SK-N-SH treated with all-trans-retinoic acid at 6 μM for 48 hours (cell line): ENCODE measurements at regions not wholly inside any gene's neighbourhood (a gene's known extent, or its start where the extent isn't known, plus 50 kb on each side); places are given as distances from the start of the nearest gene placed in this dataset.

Experiments
- ATAC-seq: fragments of 200-7000 bp; cut with Tn5 transposase; 3 replicates; pipeline ENCODE4 v1.9.1; 2020; ENCODE audit warnings: mild to moderate bottlenecking, moderate library complexity
- ARNTL ChIP-seq: fragments of 450-650 bp; formaldehyde crosslinking; IDR thresholded peaks from 2 replicates; pipeline ENCODE4 v1.5.0; 2020; ENCODE audit warnings: low read depth, mild to moderate bottlenecking, moderate library complexity, borderline replicate concordance
- BACH2 ChIP-seq: fragments of 250-450 bp; sonication (Bioruptor Pico); IDR thresholded peaks from 2 replicates; pipeline ENCODE4 v1.9.0; 2021; ENCODE audit warnings: mild to moderate bottlenecking, borderline replicate concordance
- CSDC2 ChIP-seq: fragments of 250-450 bp; sonication (Bioruptor Pico); IDR thresholded peaks from 2 replicates; pipeline ENCODE4 v1.5.0; 2020; ENCODE audit warnings: mild to moderate bottlenecking, moderate library complexity
- ESRRG ChIP-seq: fragments of 250-450 bp; sonication (Bioruptor Pico); IDR thresholded peaks from 2 replicates; pipeline ENCODE4 v1.6.1; 2021; ENCODE audit warnings: mild to moderate bottlenecking
- ISL1 ChIP-seq: fragments of 250-450 bp; sonication (Bioruptor Pico); IDR thresholded peaks from 2 replicates; pipeline ENCODE4 v2.1.2; 2022; ENCODE audit warnings: mild to moderate bottlenecking, moderate library complexity
- OSR1 ChIP-seq: fragments of 250-450 bp; sonication (Bioruptor Pico); IDR thresholded peaks from 2 replicates; pipeline ENCODE4 v1.8.0; 2022; ENCODE audit warnings: moderate library complexity, mild to moderate bottlenecking, inconsistent platforms
- PPARA ChIP-seq: fragments of 250-450 bp; sonication (Bioruptor Pico); IDR thresholded peaks from 2 replicates; pipeline ENCODE4 v1.5.0; 2020; ENCODE audit warnings: mild to moderate bottlenecking, borderline replicate concordance
- RARB ChIP-seq: fragments of 250-450 bp; sonication (Bioruptor Pico); IDR thresholded peaks from 2 replicates; pipeline ENCODE4 v1.8.0; 2021; ENCODE audit warnings: mild to moderate bottlenecking, moderate library complexity
- ZC3H10 ChIP-seq: fragments of 250-450 bp; sonication (Bioruptor Pico); IDR thresholded peaks from 2 replicates; pipeline ENCODE4 v1.5.1; 2021; ENCODE audit warnings: mild to moderate bottlenecking, moderate library complexity
- ZFP30 ChIP-seq: fragments of 450-650 bp; formaldehyde crosslinking; IDR thresholded peaks from 2 replicates; pipeline ENCODE4 v1.5.0; 2022; ENCODE audit warnings: mild to moderate bottlenecking, moderate library complexity
- ZNF565 ChIP-seq: fragments of 450-650 bp; formaldehyde crosslinking; conservative IDR thresholded peaks from 2 replicates; pipeline ENCODE4 v1.5.0; 2020; ENCODE audit warnings: low read depth, mild to moderate bottlenecking, moderate library complexity
- ZNF70 ChIP-seq: fragments of 450-650 bp; formaldehyde crosslinking; IDR thresholded peaks from 2 replicates; pipeline ENCODE4 v1.5.0; 2020; ENCODE audit warnings: mild to moderate bottlenecking, moderate library complexity
- ZNF8 ChIP-seq: fragments of 450-650 bp; formaldehyde crosslinking; IDR thresholded peaks from 2 replicates; pipeline ENCODE4 v1.5.0; 2020; ENCODE audit warnings: mild to moderate bottlenecking, moderate library complexity
- TF ChIP-seq, protein P1 (sequence below): fragments of 250-450 bp; sonication (Bioruptor Pico); IDR thresholded peaks from 2 replicates; pipeline ENCODE4 v1.5.0; 2020; ENCODE audit warnings: mild to moderate bottlenecking, moderate library complexity
- TF ChIP-seq, protein P2 (sequence below): fragments of 250-450 bp; sonication (Bioruptor Pico); IDR thresholded peaks from 2 replicates; pipeline ENCODE4 v1.8.0; 2020; ENCODE audit warnings: mild to moderate bottlenecking, moderate library complexity, borderline replicate concordance
- TF ChIP-seq, protein P3 (sequence below): fragments of 250-450 bp; sonication (Bioruptor Pico); IDR thresholded peaks from 2 replicates; pipeline ENCODE4 v1.8.0; 2021; ENCODE audit warnings: low read depth, mild to moderate bottlenecking, moderate library complexity, borderline replicate concordance
- TF ChIP-seq, protein P4 (sequence below): fragments of 250-450 bp; sonication (Bioruptor Pico); IDR thresholded peaks from 2 replicates; pipeline ENCODE4 v1.5.1; 2021; ENCODE audit warnings: mild to moderate bottlenecking, moderate library complexity
- TF ChIP-seq, protein P5 (sequence below): fragments of 250-450 bp; sonication (Bioruptor Pico); IDR thresholded peaks from 2 replicates; pipeline ENCODE4 v1.5.1; 2020; ENCODE audit warnings: low read depth, mild to moderate bottlenecking, moderate library complexity

DNA sequence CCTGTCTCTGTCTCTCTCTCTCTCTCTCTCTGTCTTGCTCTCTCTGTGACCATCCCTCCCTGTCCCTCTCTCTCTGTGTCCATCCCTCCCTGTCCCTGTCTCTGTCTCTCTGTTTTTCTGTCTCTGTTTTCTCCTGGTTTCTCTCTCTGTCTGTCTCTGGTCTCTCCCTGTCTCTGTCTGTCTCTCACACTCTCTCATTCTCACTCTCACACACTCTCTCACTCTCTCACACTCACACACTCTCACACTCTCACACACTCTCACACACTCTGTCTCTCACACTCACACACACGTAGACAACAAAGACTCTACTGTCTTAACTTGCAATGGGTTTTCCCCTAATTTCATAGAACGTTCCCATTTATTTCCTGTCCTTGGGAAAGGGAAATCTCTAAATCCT lies 299.5 kb downstream of the FOXL1 start:
- no peak for ATAC-seq
- TF ChIP-seq ZFP30 (CRISPR knock-in tag) (no peak), CSDC2 (no peak), BACH2 (CRISPR knock-in tag) (no peak), OSR1 (CRISPR knock-in tag) (no peak), ESRRG (CRISPR knock-in tag) (no peak), ARNTL (no peak), ZNF8 (CRISPR knock-in tag) (no peak), ISL1 (no peak)
- TF ChIP-seq, protein P1, sequence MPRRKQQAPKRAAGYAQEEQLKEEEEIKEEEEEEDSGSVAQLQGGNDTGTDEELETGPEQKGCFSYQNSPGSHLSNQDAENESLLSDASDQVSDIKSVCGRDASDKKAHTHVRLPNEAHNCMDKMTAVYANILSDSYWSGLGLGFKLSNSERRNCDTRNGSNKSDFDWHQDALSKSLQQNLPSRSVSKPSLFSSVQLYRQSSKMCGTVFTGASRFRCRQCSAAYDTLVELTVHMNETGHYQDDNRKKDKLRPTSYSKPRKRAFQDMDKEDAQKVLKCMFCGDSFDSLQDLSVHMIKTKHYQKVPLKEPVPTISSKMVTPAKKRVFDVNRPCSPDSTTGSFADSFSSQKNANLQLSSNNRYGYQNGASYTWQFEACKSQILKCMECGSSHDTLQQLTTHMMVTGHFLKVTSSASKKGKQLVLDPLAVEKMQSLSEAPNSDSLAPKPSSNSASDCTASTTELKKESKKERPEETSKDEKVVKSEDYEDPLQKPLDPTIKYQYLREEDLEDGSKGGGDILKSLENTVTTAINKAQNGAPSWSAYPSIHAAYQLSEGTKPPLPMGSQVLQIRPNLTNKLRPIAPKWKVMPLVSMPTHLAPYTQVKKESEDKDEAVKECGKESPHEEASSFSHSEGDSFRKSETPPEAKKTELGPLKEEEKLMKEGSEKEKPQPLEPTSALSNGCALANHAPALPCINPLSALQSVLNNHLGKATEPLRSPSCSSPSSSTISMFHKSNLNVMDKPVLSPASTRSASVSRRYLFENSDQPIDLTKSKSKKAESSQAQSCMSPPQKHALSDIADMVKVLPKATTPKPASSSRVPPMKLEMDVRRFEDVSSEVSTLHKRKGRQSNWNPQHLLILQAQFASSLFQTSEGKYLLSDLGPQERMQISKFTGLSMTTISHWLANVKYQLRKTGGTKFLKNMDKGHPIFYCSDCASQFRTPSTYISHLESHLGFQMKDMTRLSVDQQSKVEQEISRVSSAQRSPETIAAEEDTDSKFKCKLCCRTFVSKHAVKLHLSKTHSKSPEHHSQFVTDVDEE (CRISPR knock-in tag), result no peak
- TF ChIP-seq, protein P2, sequence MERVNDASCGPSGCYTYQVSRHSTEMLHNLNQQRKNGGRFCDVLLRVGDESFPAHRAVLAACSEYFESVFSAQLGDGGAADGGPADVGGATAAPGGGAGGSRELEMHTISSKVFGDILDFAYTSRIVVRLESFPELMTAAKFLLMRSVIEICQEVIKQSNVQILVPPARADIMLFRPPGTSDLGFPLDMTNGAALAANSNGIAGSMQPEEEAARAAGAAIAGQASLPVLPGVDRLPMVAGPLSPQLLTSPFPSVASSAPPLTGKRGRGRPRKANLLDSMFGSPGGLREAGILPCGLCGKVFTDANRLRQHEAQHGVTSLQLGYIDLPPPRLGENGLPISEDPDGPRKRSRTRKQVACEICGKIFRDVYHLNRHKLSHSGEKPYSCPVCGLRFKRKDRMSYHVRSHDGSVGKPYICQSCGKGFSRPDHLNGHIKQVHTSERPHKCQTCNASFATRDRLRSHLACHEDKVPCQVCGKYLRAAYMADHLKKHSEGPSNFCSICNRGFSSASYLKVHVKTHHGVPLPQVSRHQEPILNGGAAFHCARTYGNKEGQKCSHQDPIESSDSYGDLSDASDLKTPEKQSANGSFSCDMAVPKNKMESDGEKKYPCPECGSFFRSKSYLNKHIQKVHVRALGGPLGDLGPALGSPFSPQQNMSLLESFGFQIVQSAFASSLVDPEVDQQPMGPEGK (CRISPR knock-in tag), result no peak
- TF ChIP-seq, protein P3, sequence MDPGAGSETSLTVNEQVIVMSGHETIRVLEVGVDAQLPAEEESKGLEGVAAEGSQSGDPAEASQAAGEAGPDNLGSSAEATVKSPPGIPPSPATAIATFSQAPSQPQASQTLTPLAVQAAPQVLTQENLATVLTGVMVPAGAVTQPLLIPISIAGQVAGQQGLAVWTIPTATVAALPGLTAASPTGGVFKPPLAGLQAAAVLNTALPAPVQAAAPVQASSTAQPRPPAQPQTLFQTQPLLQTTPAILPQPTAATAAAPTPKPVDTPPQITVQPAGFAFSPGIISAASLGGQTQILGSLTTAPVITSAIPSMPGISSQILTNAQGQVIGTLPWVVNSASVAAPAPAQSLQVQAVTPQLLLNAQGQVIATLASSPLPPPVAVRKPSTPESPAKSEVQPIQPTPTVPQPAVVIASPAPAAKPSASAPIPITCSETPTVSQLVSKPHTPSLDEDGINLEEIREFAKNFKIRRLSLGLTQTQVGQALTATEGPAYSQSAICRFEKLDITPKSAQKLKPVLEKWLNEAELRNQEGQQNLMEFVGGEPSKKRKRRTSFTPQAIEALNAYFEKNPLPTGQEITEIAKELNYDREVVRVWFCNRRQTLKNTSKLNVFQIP (CRISPR knock-in tag), result no peak

DNA sequence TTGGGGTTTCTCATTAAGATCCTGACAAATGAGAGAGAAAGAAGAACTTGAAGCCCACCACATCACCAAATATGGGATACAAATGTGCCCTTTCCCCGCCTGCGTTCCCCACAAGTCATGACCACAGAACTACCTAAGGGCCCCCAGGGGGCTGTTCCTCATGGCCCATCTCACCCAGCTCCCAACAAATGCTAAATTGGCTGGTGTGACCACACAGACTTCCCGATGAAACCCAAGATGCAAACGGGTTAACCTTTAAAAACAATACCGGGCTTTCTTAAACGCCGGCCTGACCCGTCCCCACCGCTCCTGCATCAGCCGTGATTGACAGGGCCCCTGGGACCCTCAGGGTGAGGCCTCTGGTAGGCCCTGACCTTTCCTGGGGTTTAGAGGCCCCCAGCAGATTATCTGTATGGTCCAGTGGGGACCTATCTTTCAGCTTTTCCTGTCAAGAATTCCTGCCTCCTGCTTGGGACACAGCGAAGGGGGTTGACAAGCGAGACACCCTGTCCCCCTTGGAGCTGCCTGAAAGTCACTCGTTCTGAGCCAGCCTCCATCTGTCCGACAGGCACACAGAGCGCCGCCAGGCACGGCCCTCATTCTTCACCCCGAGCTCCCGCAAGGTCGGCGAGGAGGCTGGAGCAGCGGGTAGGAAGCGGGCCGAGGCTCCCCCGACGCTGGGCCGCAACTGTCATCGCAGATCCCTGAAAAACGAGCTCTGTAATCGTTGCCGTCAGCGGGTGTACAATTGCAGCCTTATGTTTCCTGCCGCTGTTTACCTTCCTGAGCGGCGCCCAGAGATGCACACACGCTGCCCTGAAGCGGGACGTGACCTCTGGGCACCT lies 300.1 kb downstream of the FOXL1 start:
- no peak for ATAC-seq
- TF ChIP-seq, protein P4, sequence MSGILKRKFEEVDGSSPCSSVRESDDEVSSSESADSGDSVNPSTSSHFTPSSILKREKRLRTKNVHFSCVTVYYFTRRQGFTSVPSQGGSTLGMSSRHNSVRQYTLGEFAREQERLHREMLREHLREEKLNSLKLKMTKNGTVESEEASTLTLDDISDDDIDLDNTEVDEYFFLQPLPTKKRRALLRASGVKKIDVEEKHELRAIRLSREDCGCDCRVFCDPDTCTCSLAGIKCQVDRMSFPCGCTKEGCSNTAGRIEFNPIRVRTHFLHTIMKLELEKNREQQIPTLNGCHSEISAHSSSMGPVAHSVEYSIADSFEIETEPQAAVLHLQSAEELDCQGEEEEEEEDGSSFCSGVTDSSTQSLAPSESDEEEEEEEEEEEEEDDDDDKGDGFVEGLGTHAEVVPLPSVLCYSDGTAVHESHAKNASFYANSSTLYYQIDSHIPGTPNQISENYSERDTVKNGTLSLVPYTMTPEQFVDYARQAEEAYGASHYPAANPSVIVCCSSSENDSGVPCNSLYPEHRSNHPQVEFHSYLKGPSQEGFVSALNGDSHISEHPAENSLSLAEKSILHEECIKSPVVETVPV (CRISPR knock-in tag), result no peak
- TF ChIP-seq ZNF8 (CRISPR knock-in tag) (no peak), OSR1 (CRISPR knock-in tag) (no peak), ESRRG (CRISPR knock-in tag) (no peak), RARB (CRISPR knock-in tag) (no peak), ZNF70 (CRISPR knock-in tag) (no peak), ISL1 (no peak), ARNTL (no peak), BACH2 (CRISPR knock-in tag) (no peak), PPARA (CRISPR knock-in tag) (no peak), ZC3H10 (CRISPR knock-in tag) (no peak), ZNF565 (CRISPR knock-in tag) (no peak)
- TF ChIP-seq, protein P1 (CRISPR knock-in tag), result no peak
- TF ChIP-seq, protein P5, sequence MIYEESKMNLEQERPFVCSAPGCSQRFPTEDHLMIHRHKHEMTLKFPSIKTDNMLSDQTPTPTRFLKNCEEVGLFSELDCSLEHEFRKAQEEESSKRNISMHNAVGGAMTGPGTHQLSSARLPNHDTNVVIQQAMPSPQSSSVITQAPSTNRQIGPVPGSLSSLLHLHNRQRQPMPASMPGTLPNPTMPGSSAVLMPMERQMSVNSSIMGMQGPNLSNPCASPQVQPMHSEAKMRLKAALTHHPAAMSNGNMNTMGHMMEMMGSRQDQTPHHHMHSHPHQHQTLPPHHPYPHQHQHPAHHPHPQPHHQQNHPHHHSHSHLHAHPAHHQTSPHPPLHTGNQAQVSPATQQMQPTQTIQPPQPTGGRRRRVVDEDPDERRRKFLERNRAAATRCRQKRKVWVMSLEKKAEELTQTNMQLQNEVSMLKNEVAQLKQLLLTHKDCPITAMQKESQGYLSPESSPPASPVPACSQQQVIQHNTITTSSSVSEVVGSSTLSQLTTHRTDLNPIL (CRISPR knock-in tag), result no peak
- TF ChIP-seq, protein P3 (CRISPR knock-in tag), result no peak
- TF ChIP-seq, protein P2 (CRISPR knock-in tag), result no peak
